ENCODE measurements at regions not wholly inside any gene's neighbourhood (a gene's known extent, or its start where the extent isn't known, plus 50 kb on each side); places are given as distances from the start of the nearest gene placed in this dataset.

DNA sequence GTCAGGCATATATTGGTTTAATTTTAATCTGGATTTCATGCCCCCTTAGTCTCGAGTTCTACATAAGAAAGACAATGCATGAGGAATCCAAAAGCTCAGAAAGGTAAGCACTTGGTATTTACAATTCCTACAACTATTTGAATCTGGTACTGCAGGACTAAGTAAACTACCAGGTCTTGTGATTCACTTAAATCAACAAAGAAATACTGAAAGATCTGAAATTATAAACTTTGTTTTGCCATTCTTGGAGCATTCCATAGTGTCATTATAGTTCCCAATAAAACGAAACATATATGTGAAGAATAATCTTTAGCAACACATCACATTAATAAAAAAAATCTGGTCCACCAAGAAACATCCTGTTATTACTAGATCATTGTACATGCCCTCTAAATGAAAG, 482.3 kb downstream of the ANKRD50 start:
- ChIA-PET CTCF (interaction anchor here (1.1 kb wide), 1 partner anchor 11 kb away, joined by 3 read pairs; no protein-coding TSS in a partner anchor), POLR2A (no interaction called here)
- H3K9me3 ChIP-seq: peaks cover 16% of the 10 kb centered on the region
- no peak overlapping the region for H3K9ac ChIP-seq
- no peak overlapping the region for H3K27ac ChIP-seq (ENCODE audit: low read depth in 2 of 2, low read length in 1 of 2)
- no peak overlapping the region for H2AFZ ChIP-seq (ENCODE audit: low read depth)
- DNase-seq: no peak
- no peaks in the 10 kb centered on the region for H3K9me2 ChIP-seq
- no peaks in the 10 kb centered on the region for H3K79me2 ChIP-seq (ENCODE audit: insufficient read depth)
- H4K20me1 ChIP-seq (ENCODE audit: insufficient read depth): no peaks in the 10 kb centered on the region
- TF ChIP-seq FOSL2 (IDR thresholded peaks at IDR 0.05; ENCODE audit: borderline replicate concordance, low read depth) (no peak), NRF1 (IDR thresholded peaks at IDR 0.05; ENCODE audit: low read depth, low read length) (no peak), EP300 (IDR thresholded peaks at IDR 0.05; ENCODE audit: borderline replicate concordance in 1 of 2, low read depth in 1 of 2, low read length in 1 of 2) (no peak), EZH2phosphoT487 (IDR thresholded peaks at IDR 0.05; ENCODE audit: borderline replicate concordance, low read depth) (no peak), ELF1 (IDR thresholded peaks at IDR 0.05) (no peak)
- TF ChIP-seq, protein P1, sequence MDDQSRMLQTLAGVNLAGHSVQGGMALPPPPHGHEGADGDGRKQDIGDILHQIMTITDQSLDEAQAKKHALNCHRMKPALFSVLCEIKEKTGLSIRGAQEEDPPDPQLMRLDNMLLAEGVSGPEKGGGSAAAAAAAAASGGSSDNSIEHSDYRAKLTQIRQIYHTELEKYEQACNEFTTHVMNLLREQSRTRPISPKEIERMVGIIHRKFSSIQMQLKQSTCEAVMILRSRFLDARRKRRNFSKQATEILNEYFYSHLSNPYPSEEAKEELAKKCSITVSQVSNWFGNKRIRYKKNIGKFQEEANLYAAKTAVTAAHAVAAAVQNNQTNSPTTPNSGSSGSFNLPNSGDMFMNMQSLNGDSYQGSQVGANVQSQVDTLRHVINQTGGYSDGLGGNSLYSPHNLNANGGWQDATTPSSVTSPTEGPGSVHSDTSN (IDR thresholded peaks at IDR 0.05): no peak
- H3K4me1 ChIP-seq (ENCODE audit: control insufficient read depth in 1 of 2, insufficient read depth in 2 of 2, low read depth in 1 of 2, low read length in 1 of 2): no peaks in the 10 kb centered on the region
- 56% methylated on average over 2 of the region's 2 CpGs for WGBS (ENCODE audit: low lambda C conversion rate)
- H3K27me3 ChIP-seq (ENCODE audit: insufficient read depth): no peaks in the 10 kb centered on the region
- H3K4me3 ChIP-seq (ENCODE audit: low read depth in 2 of 2, low read length in 1 of 2): no peak overlapping the region
- no peaks in the 10 kb centered on the region for H3F3A ChIP-seq (replicated peaks; ENCODE audit: insufficient read depth)
- H3K4me2 ChIP-seq: no peak overlapping the region
- no peaks in the 10 kb centered on the region for H3K36me3 ChIP-seq (replicated peaks in 1 of 2; ENCODE audit: control insufficient read depth in 1 of 2, insufficient read depth in 2 of 2, low read length in 1 of 2)

DNA sequence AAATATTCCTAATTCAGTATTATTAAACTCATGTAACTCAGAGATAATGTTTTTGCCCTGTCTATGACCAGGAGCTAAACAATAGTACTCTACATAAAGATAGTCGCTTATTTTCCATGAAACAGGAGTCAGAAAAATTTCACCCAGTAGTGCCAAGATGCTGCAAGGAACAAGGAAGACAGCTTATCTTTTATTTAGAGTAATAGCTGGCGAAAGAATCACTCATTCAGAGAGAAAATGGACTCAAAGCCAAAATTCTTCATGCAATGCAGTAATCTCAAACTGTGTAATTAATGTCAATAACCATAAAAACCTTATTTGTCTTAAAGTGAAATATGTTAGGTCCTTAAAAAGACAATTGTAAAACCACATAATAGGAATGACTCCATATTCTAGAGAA, 477.8 kb downstream of the ANKRD50 start:
- Histone ChIP-seq H4K20me1 (ENCODE audit: insufficient read depth) (no peaks in the 10 kb centered on the region), H3K27ac (ENCODE audit: low read depth in 2 of 2, low read length in 1 of 2) (no peak overlapping the region), H2AFZ (ENCODE audit: low read depth) (peak overlapping the region; percentile 30; the same call in 1 of the 2 replicates), H3K9me2 (no peaks in the 10 kb centered on the region), H3F3A (replicated peaks; ENCODE audit: insufficient read depth) (no peaks in the 10 kb centered on the region), H3K9ac (no peak overlapping the region), H3K4me1 (ENCODE audit: control insufficient read depth in 1 of 2, insufficient read depth in 2 of 2, low read depth in 1 of 2, low read length in 1 of 2) (no peaks in the 10 kb centered on the region), H3K4me2 (no peak overlapping the region), H3K4me3 (ENCODE audit: low read depth in 2 of 2, low read length in 1 of 2) (no peak overlapping the region), H3K79me2 (ENCODE audit: insufficient read depth) (no peaks in the 10 kb centered on the region), H3K27me3 (ENCODE audit: insufficient read depth) (no peaks in the 10 kb centered on the region), H3K9me3 (no peaks in the 10 kb centered on the region), H3K36me3 (replicated peaks in 1 of 2; ENCODE audit: control insufficient read depth in 1 of 2, insufficient read depth in 2 of 2, low read length in 1 of 2) (no peaks in the 10 kb centered on the region)
- ChIA-PET POLR2A (no interaction called here), CTCF (no interaction called here)
- 82% methylated on average over 2 of the region's 2 CpGs for WGBS (ENCODE audit: low lambda C conversion rate)
- TF ChIP-seq MXI1 (IDR thresholded peaks at IDR 0.05; ENCODE audit: low read depth, low read length): no peak
- TF ChIP-seq RCOR1 (IDR thresholded peaks at IDR 0.05; ENCODE audit: low read length): no peak
- TF ChIP-seq, protein P2, sequence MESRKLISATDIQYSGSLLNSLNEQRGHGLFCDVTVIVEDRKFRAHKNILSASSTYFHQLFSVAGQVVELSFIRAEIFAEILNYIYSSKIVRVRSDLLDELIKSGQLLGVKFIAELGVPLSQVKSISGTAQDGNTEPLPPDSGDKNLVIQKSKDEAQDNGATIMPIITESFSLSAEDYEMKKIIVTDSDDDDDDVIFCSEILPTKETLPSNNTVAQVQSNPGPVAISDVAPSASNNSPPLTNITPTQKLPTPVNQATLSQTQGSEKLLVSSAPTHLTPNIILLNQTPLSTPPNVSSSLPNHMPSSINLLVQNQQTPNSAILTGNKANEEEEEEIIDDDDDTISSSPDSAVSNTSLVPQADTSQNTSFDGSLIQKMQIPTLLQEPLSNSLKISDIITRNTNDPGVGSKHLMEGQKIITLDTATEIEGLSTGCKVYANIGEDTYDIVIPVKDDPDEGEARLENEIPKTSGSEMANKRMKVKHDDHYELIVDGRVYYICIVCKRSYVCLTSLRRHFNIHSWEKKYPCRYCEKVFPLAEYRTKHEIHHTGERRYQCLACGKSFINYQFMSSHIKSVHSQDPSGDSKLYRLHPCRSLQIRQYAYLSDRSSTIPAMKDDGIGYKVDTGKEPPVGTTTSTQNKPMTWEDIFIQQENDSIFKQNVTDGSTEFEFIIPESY (IDR thresholded peaks at IDR 0.05; ENCODE audit: borderline replicate concordance, low read depth): no peak
- no peak for TF ChIP-seq NFIC (IDR thresholded peaks at IDR 0.05; ENCODE audit: borderline replicate concordance)
- no peak for TF ChIP-seq CTCF (IDR thresholded peaks at IDR 0.05)
- TF ChIP-seq NRF1 (IDR thresholded peaks at IDR 0.05; ENCODE audit: low read depth, low read length): no peak
- TF ChIP-seq RAD21 (IDR thresholded peaks at IDR 0.05; ENCODE audit: low read length): no peak
- TF ChIP-seq, protein P3, sequence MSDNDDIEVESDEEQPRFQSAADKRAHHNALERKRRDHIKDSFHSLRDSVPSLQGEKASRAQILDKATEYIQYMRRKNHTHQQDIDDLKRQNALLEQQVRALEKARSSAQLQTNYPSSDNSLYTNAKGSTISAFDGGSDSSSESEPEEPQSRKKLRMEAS (IDR thresholded peaks at IDR 0.05; ENCODE audit: low read depth): no peak
- no peak for TF ChIP-seq EZH2phosphoT487 (IDR thresholded peaks at IDR 0.05; ENCODE audit: borderline replicate concordance, low read depth)
- TF ChIP-seq TEAD4 (IDR thresholded peaks at IDR 0.05; ENCODE audit: borderline replicate concordance, insufficient read depth): no peak
- TF ChIP-seq GABPA (IDR thresholded peaks at IDR 0.05; ENCODE audit: low read depth): no peak
- TF ChIP-seq FOSL2 (IDR thresholded peaks at IDR 0.05; ENCODE audit: borderline replicate concordance, low read depth): no peak
- no peak for TF ChIP-seq SMC3 (IDR thresholded peaks at IDR 0.05; ENCODE audit: low read depth, low read length)
- TF ChIP-seq MEF2A (IDR thresholded peaks at IDR 0.05; ENCODE audit: borderline replicate concordance, low read depth): no peak
- no peak for TF ChIP-seq ELF1 (IDR thresholded peaks at IDR 0.05)
- no peak for TF ChIP-seq CHD2 (IDR thresholded peaks at IDR 0.05; ENCODE audit: low read length, partially characterized antibody)
- no peak for TF ChIP-seq RFX5 (IDR thresholded peaks at IDR 0.05; ENCODE audit: low read length)
- no peak for TF ChIP-seq RXRA (IDR thresholded peaks at IDR 0.05; ENCODE audit: borderline replicate concordance, low read depth)
- DNase-seq: no peak

Data from SK-N-SH (cell line).